22Rv1 (cell line): ENCODE measurements at regions not wholly inside any gene's neighbourhood (a gene's known extent, or its start where the extent isn't known, plus 50 kb on each side); places are given as distances from the start of the nearest gene placed in this dataset.

Experiments
- H3K27ac ChIP-seq: fragments of 450-650 bp; 2 replicates; pipeline ENCODE4 v1.5.1; 2017
- CTCF ChIP-seq: fragments of 450-650 bp; IDR thresholded peaks from 2 replicates; pipeline ENCODE4 v1.5.1; 2017; ENCODE audit warnings: mild to moderate bottlenecking
- ZFX ChIP-seq: fragments of 450-650 bp; IDR thresholded peaks from 2 replicates; pipeline ENCODE4 v1.6.1; 2017; ENCODE audit warnings: antibody characterized with exemption, borderline replicate concordance

DNA sequence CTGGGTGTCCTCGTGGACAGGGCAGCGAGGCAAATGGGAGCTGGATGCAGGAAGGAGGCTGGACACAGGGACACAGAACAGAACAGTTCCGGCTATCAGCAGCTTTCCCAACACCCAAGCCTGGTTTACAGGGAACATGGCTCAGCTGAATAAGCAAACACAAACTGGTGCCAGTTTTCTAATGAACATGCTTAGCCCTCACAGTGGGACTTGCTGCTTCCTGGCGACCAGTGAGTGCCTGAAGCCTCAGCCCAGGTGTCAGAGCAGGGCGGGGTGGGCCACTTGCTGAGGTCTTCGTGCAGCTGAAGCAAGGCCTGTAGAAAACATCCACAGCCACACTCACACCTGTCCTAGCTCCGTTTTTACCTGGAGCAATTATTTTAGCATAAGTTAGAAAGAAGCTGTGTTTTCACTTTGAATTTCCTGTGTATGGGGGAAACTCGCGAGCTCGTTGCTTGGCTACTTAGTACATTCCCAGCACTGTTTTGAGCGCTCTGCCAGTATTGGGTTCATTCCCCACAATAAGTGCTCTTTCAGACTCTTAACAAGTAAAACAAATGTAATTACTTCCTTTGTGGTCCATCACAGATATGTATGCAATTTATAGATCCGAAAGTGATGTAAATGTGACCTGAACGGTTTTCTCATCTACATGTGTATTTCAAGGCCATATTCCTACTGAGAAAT is 261.2 kb upstream of the SHH start:
- TF ChIP-seq ZFX (no peak), CTCF (no peak)

DNA sequence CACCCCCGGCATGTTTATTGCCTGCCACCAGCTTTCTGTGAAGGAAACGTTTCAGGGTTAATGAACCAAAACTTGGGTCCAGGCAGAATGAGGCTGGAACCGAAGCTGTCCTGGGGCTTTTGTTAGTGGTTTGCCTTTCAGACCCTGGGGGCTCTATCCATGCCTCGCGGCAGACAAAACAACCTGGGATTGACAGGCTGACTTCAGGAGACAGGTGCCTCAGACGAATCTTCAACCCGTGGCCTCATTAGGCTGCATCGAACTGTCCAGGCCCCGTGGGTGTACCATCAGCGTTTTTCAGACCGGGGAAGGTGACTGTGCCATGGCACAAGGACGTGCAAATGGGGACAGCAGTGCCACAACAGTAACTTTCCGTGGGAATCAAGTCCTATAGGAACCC is 259.3 kb upstream of the SHH start:
- TF ChIP-seq CTCF = no peak
- no peak for TF ChIP-seq ZFX
- H3K27ac ChIP-seq = no peak overlapping the region

More for the DNA sequence above, 261.2 kb upstream of the SHH start:
- H3K27ac ChIP-seq = no peak overlapping the region

DNA sequence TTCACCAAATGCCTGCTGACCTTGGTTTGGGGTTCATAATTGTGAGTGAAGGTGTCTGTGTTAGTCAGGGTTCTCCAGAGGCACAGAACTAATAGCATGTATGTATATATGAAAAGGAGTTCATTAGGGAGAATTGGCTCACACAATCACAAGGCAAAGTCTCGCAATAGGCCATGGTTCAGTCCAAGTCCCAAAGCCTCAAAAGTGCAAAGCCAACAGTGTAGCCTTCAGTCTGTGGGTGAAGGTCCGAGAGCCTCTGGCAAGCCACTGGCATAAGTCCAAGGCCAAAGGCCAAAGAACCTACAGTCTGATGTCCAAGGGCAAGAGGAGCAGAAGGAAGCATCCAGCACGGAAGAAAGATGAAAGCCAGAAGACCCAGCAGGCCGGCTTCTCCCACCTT is 257.6 kb upstream of the SHH start:
- no peak overlapping the region for H3K27ac ChIP-seq

DNA sequence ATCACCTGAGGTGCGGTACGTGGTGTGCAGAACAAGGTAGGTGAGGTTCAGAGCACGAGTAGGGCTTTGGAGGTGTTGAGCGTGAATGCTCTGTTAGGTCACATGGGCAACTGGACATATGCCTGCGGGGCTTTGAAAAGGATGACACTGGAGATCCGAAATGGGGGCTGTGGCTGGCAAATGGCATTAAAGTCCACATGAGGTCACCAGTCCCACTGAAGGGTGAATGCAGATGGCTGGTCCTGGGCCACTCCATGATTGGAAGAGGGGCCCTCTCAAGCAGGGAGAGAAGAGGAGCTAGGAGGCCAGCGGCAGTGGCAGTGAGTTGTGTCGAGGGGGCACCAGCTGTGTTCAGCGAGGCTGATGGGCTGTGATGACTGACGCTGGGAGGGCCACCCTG is 254.9 kb upstream of the SHH start:
- TF ChIP-seq CTCF (no peak), ZFX (no peak)
- no peak overlapping the region for H3K27ac ChIP-seq

More for the DNA sequence above, 257.6 kb upstream of the SHH start:
- no peak for TF ChIP-seq ZFX

GRCh38 chr7:156065400-156065799 is 253.1 kb upstream of the SHH start:
- H3K27ac ChIP-seq = no peak overlapping the region
- no peak for TF ChIP-seq ZFX
- no peak for TF ChIP-seq CTCF

- no peak overlapping the region for H3K27ac ChIP-seq
- no peak for TF ChIP-seq ZFX
- TF ChIP-seq CTCF = no peak
Observed at GRCh38 chr7:156064971-156065386, 252.7 kb upstream of the SHH start.

DNA sequence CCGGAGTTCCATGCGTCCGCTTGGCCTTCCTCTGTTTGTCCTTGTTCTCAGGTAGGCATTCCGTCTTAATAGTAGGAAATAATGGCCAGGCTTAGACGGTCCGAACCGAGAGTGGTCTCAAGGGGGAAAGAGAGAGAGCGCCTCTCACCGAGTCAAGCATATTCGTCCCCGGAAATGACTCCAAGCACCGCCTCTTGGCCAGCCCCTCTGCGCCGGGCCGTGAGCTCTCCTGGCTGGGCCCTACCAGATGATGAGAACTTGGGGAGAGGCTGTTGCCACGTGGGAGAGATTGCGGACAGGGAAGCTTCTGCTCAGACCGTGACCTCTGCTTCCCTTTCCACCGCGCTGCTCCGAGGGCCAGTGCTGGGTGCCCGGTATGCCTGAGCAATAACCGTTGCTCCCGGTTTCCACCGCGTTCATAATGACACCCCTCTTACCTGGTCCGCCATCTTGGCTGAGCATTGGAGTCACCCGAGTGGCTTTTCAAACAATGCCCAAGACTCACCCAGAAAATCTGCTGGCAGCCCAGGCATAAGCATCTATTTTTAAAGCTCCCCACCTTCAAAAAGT is 251.1 kb upstream of the SHH start:
- H3K27ac ChIP-seq = no peak overlapping the region
- TF ChIP-seq ZFX (no peak), CTCF (no peak)
